Renal cortex interstitium (tissue), 11 donors: ENCODE measurements at regions not wholly inside any gene's neighbourhood (a gene's known extent, or its start where the extent isn't known, plus 50 kb on each side); places are given as distances from the start of the nearest gene placed in this dataset.

Experiments
- DNase-seq, 11 donors: peaks; one replicate each; pipeline ENCODE4 v3.0.0-alpha.2; 2013; ENCODE audit warnings: low read depth in 9 of 11, low spot score in 4 of 11; ENCODE audit errors: extremely low read depth in 1 of 11

DNA sequence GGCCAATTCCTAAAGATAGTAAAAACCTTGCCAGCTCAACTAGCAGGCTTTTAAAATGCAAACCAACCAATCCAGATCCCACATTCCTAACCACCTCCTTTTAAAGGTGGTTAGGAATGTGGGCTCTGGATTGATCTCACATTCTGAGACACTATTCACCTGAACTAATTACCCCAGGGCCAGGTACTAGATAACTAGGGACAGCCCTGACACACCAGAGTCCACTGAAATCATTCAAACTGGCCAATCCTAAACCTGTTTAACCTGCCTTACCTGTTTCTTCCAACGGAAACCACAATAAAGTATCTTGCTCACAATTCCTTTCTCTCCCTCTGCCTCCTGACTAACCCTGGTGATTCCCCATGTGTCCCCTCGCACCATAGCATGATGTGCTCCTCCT lies 168.3 kb upstream of the DMAC1 start:
- DNase-seq = peak in 1 of 11 donors; percentile 17

DNA sequence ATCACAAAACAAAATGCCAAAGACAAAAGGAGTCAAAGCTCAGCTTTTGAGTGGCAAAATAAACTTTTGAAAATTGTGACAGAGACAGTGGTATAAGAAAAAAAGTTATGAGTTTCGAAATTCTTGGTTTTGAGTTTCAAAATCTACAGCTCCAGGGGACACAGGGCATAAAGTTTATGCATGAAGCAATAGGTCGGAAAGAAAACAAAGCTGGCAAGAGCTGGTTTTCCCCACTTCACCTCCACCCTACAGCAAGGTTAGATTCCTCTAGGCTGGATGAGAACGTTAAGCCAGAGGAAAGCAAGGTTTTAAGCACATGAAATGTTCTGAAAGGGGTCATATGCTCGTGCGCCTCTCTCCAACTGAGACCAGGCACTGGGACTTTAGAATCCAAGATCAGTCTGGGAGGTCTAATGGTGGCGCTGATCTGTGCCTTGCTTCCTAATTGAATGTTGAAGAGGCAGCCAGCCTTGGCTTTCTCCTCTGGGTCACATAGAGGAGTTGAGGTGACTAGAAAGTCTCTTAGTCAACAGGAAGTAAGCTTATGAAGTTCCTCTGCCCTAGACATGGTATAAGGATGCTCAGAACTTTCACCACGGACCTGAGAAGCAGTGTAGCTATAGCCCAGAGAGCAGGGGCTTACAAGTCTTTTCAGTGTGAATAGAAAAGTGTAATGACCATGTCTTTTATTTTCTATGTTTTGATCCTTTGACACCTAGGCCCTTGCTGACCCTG lies 167.7 kb upstream of the DMAC1 start:
- no peak for DNase-seq

DNA sequence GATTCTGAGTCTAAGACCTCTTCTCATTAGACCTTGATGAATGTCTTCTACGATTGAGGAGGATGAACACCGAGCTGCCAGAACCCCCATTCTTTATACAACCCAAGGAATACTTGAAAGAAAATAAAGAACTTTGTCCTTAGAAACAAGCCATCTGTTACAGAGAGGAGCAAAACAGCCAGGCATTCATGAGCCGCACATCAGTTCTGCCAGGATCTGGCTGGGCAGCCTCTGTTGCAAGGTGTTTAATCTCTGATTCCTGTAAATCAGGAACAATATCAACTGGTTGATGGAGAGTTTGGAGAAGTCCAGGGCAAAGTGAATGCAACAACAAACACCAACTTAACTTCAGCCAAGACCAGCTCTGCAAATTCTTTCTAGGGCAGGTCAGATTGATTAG lies 165.5 kb upstream of the DMAC1 start:
- no peak for DNase-seq

DNA sequence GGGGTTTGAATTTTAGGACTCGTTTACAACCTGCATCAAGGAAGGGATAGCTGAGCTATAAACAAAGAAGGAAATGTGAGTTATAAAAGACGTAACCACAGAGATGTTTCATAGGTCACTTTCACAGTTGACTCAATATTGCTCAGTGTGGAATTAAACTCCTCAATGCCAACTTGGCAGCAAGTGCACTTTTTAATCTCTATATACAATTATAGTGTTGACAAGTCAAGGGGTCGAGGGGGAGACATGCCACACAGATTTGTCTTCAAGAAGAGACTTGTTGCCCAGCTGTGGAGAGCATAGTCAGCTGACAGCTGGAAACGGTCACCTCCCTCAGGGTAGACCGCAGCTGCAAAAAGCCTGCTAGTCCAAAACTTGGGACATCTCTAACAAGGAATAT lies 163.4 kb upstream of the DMAC1 start:
- DNase-seq = no peak

DNA sequence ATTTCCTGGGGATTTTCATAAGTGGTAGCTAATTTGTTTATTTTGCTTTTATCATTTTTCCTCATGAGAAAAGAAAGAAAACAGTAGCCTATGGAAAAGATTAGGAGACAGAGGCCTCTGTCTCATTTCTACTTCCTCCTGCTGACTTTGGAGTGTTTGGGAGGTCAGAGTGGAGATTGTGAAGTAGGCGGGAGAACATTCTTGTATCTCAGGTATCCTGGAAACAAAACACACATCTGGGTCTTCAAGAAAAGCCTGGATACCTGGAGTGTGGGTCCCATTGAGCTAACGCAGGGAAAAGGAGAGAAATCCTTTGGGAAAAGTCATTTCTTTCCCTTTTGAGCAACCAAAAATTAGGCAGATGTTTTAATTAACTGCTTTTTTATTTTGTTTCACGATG lies 161.5 kb upstream of the DMAC1 start:
- DNase-seq = no peak

DNA sequence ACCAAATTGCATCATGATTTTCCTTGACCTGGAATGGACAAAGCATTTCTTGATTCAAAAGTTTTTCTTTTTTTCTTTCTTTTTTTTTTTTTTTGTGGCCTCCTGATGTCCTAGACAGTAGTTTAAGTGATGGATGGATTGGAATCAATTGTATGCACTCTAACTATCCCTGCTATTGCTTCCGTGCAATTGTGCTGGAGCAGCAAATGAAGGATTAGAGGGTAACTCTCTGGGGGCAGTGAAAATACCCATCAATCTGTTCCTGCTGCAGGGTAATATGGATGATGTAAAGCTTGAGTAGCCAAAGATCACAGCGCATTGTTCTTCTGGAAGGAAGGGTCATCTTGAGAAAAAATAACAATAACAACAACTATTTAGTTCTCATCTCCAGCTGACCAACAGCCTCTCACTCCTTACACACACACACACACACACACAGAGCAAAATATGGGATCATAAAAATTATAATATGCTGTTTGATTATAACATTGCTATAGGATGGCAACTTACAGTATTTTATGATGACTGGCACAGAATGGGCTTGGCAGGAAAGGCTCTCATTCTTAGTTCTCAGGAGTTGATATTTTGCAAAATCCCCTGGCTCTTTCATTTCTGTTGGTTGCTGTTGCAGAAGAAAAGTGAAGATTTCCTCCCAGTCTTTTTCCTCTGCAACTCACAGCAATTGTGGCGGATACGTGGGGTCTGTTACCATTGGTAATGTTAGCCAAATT lies 160.9 kb upstream of the DMAC1 start:
- DNase-seq = no peak

DNA sequence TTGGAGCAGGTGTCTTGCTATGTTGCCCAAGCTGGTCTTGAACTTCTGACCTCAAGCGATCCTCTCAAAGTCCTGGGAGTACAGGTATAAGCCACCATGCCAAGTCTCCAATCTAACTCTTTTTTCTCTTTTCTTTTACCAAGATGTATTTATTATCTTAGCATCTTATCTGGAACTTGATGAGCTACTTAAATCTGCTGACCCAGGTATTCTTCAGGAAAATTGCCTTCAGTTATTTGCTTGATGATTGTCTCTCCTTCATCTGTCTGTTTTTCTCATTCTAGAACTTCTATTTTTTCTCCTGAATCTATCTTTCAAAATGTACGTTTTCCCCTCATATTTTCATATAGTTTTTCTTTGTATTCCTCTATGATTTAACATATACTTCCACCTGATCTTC lies 158.2 kb upstream of the DMAC1 start:
- DNase-seq = no peak

DNA sequence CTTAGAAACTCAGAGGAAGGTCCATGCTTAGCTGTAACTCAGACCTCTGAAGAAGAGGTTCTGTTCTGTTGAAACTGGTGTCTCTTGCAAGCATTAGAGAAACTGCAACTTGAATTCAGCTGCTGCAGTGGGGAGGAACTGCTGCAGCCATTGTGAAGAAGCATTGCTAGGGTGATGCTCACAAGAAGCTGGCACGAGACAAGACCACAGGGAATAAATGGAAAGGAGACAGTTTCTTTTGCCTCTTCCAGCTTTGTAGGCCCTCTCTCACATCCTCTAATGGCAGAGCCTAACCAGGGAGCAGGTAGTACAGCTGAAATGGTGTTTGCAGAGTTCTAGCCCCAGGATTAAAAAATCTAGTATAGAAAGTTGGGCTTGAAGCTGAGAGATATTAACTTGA lies 148.0 kb upstream of the DMAC1 start:
- DNase-seq = no peak

DNA sequence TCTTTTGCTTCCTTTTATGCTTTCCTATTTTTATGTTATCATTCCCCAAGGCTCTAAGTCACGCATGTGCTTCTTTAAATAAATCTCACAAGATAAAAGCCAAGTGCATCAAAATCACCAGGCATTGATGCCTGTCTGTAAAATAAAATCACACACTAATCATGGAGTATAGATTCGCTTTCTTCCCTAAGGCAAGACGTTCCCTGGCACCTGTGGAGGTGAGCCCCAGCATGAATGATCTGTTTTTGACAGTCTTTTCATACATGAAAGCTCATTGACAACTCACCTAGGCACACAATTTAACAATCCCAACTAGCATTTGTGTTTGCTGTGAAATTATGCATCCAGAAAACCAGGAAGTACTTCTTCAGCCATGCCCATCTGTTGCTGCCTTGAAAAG lies 146.9 kb upstream of the DMAC1 start:
- no peak for DNase-seq

DNA sequence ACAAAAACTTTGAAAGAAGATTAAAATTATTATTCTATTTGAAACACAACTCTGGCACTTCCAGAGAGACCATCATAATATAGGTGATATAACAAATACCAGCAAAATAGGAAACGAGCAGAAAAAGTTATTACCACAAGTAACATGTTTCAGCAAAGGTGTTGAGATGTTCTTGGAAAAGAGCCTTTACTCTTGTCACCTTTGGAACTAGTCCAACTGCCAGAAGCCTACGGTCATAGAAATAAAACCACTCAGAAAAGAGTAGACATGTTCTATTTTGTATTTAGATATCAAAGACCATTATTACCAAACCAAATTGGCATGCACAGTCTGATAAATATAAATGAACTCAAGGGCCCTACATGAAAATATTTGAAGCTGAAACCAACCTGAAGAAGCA lies 145.0 kb upstream of the DMAC1 start:
- no peak for DNase-seq

DNA sequence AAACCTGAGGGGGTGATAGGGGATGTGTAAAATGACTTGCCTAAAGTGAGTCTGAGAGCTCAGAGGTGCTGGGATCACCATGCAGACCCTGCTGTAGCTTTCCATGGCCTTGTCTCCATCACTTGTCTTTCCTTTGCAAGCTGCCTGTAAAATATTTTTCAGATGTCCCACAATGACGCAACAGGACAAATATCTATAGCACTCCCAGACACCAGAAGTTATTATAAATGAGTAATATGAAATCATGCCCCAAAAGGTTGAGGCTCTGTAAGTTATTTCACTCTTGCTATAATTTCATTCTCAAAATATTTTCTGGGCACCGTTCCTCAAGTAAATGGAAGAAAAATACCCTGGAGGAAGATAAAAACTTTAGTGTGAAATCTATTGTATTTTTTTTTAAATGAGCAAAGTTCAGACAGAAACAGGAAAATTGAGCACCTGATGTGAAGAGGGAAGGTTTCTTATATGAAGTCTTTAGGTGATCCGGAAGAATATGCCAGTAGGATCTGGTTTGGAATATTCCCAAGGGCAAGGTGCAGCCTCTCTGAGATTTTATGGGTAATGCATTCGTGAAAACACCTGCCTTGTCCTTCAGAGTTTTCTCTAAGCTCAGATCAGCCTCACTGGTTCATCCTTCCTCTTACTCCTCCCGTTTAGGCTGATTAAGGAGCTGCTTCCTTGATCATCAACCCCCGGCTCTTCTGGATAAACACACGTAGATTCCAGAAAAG lies 138.3 kb upstream of the DMAC1 start:
- no peak for DNase-seq

DNA sequence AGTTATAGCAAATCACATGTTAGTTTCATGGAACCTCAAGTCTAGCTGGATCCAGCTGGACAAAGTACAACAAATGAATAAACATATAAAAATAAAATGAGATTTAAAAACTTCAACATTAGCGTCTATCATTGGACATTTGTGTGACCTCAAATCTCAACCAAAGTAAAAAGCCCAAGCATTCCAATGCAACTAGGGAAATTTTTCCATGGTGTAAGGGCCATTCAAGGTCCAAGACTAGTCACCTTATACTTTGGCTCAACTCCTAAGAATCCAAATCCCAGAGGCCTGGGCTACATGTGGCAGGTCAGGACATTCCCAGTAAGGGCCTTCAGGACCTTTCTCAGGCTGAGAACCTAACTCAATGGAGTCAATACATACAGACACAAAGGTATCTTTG lies 137.4 kb upstream of the DMAC1 start:
- DNase-seq = no peak

DNA sequence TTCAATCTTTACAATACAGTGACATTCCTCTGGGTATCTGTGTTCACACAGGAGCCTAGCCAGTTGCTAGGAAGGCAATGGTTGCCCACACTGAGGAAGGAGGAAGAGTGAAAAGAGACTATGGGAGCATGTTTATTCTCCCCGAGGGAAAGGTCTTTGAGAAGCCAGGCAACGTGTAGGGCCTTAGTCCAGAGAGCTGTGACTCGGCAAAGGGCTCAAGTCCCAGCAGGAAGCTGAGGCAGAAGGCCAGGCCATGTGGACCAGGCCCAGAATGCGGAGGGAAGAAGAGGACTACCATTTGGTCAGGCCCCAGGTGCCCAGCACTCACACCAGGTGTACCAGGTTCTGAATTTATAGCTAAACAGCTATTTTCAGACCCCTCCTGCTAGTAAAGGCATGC lies 136.6 kb upstream of the DMAC1 start:
- DNase-seq = no peak

DNA sequence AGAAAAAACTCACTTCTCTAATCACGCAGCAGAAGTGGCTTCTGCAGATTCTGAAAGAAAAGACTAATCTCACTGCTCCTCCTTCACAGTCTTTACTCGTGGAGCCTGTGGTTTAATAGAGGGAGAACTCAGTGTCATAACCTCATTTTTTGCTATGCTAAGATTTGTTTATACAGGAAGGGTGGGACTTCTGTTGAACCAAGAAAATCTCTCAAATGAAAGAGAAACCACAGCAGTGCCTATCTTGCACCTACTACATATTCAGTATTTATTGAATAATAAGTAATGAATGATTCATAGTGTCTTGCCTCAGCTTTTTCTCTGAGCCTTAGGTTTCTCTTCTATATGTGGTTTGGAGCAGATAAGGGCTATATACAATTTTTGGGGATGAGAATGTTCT lies 136.1 kb upstream of the DMAC1 start:
- DNase-seq = no peak

DNA sequence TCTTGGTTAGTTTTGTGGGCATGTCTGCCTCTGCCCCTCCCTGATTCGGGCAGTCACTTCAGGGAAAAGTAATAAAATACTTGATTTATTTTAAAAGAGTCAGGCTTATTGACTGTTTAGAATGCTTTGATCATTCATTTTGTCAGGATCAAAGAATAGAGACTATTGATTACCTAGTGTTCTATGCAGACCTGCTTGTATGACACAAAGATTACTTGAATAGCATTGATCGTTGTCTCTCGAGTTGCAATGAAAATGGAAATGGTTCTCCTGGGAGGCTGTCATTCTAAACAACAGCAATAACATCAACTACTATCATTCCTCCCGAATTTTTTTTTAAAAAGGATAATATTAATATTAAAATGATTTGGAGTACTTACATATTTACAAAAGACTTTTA lies 133.2 kb upstream of the DMAC1 start:
- DNase-seq = no peak

DNA sequence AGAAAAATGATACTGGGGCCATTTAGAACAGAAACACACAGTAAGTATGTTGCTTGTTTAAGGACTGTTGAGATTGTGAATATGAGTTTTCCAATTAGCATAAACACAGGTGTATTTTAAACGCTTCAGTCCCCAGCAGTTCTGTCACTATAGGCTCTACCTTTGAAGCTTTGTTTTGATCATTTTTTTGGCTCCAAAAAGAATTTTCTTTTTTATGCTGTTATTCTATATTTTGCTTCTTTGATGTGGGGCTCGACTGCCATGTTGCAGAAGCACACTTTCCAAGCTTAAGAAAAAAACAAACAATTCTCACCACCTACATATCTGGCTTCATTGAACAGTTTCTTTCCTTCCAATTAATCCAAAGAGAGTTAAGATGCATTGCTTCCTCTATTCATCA lies 131.0 kb upstream of the DMAC1 start:
- no peak for DNase-seq

DNA sequence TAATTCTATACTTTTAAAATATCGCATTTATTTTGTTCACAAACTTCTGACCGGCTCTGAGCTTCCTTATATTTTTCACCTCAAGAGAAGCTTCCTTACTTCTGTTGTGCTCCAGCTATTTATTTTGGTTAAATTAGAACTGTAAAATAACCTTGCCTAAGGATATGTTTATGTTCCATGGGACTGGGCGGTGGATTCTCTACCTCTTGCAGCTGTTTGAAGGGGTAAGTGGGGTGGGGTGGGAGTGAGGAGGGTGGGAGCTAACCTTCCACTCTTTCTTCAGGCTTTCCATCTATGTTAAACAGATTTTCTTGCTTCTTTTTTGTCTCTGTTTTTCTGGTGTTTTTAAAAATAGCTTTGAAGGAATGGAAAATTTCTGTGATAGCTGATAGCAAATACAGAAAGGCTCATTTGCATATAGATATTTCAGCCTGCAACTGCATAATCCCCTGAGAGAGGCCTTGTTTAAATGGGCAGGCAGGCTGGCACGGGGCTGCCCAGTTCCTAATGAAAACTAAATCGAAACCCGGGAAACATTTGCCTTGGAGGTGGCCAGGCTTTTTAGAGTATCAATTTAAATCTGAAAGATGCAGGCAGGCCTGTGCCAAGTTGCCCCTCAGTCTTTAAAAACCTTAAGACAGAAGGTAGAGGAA lies 122.1 kb upstream of the DMAC1 start:
- DNase-seq = no peak

DNA sequence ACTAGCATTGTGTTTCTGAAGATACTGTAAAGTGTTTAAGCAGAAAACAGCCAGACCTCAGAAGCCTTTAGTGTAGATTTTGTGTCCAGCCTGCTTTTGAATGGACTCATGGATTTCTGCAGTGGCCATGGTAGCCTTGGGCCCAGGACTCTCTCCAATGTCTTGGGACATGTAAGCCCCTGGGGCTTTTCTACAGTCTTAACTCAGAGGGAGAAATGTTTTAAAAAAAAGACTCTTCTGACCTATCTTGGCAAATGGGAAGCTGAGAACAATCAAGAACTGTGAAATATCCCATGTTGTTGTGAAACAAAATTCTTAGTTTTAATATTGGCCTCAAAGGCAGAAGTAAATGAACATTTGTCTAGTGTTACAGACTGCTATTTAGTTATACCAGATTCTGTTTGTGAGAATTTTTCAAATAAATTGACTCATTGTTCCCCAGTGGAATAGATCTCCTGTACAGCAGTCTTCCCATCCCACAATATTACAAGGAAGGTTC lies 112.5 kb upstream of the DMAC1 start:
- no peak for DNase-seq

DNA sequence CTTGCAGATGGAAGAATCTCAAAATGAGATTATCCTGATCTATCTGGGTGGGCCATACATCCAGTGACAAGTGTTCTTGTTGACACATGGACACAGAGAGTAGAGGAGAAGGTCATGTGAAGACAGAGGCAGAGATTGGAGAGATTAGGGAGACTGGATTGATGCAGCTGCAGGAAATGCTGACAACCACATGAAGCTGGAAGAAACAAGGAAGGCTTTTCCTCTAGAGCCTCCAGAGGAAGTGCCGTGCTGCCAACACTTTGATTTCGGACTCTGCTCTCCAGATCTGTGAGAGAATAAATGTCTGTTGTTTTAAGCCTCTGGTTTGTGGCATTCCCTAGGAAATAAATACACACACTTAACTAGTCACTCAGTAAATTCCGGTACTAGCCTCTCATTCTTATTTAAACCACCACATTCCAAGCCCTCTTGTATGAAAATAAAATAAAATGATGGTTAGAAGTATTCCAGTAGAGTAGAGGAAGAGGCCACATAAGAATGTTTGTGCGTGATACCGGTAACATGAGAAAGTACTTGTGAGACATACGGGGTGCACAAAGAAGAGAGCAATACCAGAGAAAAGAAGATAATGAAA lies 110.9 kb upstream of the DMAC1 start:
- DNase-seq = peak in 1 of 11 donors; percentile 3
